Cardiac septum (tissue), 1 donor: ENCODE measurements at regions not wholly inside any gene's neighbourhood (a gene's known extent, or its start where the extent isn't known, plus 50 kb on each side); places are given as distances from the start of the nearest gene placed in this dataset.
"Not testable (repeated sequence)": the region's sequence is repeated elsewhere in the genome, so short reads cannot be mapped to it uniquely, and the experiment has no call there.

Experiments
- DNase-seq: peaks from one replicate; pipeline ENCODE4 v3.0.0-alpha.2; 2020; ENCODE audit warnings: low spot score
- intact Hi-C: fragments of 100-400 bp; cut with DNase I; formaldehyde crosslinking; loops from one replicate; pipeline ENCODE4 v1.14.0; 2022
- donor health status: DM: no; HTN: no; CAD: no.

DNA sequence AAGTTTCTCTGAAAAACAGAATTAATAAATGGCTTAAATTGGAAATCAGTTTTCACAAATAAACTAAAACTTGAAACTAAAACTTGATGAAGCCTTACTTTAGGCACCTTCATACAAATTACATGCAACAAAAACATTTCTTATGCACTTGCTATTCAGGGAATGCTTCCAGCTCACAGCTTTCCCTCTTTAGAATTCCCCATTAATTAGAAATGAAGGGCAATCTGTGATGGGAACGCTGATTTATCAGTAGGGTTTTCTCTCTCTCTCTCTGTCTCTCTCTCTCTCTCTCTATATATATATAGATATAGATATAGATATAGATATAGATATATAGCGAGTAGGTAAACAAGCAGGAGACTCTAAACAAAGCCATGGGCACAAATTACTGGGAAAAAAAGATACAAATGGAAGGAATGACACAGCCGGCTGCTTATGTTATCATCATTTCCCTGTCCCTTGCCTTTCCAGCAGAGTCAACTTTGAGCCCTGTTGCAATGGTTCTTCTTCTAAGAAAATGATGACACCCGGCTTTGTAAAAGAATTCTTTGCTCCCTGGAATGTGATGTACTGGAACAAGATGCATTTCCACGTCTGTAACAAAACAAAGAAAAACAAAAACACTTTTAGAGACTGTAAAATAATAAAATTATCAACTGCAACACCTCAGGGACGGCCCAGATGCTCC, 1121.6 kb upstream of the TMEM132C start:
- intact Hi-C loops = no loop called here

DNA sequence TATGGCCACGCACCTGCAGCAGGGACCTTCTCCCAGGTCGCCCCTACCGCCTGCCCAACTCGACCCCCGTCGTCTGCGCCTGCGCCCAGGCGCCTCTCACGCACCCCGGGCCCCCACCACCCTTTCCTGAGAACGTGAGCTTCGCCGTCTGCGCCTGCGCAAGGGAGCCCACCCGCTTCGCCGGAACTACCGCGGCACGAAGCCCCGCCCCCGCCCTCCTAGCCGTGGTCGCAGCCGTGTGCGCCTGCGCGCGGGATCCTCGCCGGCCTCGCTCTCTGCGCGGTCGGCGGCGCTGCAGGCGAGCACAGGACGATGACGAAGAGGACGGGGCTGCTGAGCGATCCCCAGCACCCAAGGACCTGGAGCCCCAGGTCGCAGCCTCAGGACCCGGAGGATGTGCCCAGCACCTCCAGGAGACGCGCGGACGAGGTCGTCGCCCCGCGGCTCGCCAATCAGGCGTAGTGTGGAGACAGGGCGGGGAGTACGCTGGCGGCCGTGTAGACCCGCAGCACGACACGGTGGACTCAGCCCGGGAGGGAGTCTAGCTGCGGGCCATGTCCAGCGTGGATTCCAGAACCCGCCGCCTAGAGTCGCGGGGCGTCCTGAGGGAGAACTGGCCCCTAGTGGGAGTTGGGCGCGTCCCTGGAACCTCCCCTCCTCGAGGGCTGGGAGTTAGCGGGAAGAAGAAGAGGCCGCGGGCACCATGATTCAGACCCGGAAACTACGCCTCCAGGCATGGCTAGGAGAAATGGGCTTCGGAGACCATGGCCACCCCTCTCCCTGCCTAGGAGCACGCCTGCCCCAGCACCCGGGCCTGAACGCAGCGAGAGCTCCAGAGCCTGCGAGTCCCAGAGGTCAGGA, 1120.8 kb upstream of the TMEM132C start:
- DNase-seq = peak; percentile 86
- intact Hi-C loops = no loop called here

More for the DNA sequence above, 1121.6 kb upstream of the TMEM132C start:
- no peak for DNase-seq

DNA sequence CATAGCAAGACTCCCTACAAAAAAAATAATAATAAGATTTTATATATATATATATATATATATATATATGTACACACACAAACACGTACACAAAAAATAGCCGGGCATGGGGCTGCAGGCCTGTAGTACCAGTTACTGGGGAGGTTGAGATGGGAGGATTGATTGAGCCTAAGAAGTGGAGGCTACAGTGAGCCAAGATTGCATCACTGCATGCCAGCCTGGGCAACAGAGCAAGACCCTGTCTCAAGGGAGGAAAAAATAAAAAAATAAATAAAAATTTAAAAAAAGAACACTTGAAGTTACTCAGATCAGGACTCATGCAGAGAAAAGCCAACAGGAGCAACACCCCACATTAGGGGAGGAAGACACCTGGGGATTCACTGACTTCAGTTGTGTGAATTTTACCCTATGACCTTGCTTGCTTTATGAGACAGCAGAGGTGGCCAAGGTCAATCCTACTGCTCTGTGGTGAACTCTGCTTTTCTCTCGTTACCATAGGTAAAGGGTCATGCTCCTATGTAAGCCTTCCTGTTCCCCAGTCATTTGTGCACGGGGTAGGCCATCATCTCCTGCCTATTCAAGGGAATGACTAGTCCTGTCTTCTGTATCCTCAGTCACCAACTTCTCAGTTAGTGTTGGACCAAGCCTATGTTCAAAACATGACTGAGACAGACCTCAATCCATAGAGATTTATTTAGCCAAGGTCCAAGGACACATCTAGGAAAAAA, 1119.8 kb upstream of the TMEM132C start:
- intact Hi-C loops = no loop called here
- no peak for DNase-seq

DNA sequence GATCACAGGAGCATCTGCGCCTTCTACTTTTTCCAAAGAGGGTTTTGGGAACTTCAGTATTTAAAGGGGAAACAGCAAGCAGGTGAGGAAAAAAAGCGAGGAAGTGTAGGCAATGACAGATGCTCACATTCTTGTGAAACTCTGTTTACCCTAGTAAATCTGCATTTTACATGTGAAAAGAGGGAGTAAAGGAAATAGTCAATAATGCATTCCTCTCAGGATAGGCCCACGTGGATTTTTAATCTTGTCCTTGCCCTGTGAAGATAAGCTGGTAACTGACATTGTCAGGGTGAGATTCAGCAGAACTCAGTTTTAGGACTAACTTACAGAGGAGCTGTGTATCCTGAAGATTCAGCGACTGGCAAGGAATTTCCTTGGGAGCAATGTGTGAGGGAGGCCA, 1119.2 kb upstream of the TMEM132C start:
- no peak for DNase-seq
- intact Hi-C loops = no loop called here

DNA sequence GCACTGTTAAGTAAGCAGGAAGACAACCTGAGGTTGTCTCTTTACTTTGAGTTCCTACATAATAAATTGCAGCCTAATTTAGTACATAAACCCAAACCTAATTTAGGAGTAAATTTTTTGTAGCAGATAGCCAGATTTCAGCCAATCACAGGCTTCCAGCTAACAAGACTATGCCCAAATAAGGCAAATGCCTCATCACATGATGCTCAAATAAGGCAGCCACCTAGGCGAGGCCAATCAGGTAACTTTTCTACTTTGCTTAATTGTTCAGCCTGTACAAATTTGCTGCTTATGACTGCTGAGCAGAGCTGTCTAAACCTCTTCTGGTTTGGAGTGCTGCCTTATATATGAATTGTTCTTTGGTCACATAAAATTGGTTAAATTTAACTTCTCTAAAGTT, 1118.7 kb upstream of the TMEM132C start:
- intact Hi-C loops = no loop called here
- DNase-seq = no peak

DNA sequence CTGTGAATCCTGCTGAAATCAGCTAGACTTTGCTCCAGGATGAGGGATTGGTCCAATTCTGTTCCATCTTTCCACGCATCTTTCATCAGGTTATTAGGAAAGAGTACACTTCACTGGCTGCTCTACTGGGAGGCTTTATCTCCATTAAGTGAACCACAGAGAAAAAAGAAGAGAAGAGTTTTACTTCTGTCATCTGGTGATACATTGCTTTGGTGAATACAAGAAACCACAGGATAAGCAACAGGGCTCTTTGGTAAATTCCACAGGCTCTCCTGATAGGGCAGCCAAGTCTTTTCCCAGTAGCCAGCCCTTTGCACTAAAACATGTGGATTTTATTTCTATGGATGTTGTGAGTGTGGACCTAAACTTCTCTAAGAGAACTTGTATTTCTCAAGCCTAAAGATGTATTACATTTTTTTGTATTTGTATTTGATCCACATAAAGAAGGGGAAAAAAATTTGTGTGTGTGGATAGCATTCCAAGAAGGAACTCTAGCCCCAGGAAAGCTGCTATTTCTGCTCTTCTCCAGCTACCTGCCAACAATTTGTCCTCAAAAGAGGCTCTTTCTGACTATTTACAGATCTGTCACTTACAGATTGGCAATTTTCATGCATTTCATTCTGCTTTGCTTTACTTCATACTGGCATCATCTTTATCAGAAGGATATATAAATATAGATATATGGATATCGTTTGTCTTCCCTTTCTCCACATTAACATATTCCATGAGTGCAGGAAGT, 1117.6 kb upstream of the TMEM132C start:
- intact Hi-C loops = no loop called here
- DNase-seq = no peak

DNA sequence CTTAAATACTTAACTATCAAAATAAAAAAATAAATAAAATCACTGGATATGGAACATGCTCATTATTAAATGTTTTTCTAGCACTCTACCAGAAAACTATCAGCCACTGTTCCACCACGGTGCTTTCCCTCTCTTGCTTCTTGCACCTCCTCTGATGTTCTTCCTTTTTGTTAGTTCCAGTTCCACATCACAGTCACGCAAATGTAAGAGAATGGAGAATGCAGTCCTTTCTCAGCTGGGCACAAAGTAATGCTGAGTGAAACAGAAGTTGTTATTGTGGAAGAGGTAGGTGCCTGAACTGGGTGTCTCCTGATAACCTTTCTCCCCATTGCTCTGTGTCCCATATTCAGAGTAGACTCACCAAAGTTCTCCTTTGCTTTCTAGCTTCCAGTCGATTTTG, 1116.9 kb upstream of the TMEM132C start:
- DNase-seq = no peak
- intact Hi-C loops = no loop called here

DNA sequence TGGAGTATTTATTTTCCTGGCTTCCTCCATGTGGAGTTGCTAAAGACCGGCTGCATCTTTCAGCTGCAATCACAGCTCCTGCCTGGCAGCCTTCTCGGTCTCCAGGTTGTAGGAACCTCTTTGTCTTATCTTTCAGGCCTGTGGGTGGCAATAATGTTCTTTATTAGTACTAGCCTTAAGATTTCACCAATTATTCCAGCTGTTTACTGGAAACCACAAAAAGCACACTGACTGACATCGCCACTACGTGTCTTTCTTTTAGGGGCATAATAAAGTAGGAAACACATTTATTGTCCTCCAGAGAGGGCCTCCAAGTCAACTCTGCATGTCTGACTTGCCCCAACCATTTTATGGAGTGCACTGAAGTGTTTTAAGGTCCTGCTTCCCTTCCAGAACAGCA, 1116.5 kb upstream of the TMEM132C start:
- no peak for DNase-seq
- intact Hi-C loops = no loop called here

DNA sequence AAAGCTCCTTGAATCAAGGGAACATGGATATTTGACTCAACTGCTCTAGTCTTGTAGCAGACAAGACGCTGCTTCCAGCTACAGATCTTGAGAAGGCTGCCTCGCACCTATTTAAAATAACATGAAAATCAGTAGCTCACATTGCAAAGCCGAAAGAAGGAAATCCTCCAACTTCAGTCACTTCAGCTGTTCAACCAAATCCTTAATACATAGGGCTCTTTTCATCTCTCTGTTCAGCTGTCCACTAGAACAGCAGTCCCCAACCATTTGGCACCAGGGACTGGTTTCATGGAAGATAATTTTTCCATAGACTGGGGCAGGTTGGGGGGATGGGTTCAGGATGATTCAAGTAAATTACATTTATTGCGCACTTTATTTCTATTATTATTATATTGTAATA, 1116.0 kb upstream of the TMEM132C start:
- no peak for DNase-seq
- intact Hi-C loops = no loop called here

DNA sequence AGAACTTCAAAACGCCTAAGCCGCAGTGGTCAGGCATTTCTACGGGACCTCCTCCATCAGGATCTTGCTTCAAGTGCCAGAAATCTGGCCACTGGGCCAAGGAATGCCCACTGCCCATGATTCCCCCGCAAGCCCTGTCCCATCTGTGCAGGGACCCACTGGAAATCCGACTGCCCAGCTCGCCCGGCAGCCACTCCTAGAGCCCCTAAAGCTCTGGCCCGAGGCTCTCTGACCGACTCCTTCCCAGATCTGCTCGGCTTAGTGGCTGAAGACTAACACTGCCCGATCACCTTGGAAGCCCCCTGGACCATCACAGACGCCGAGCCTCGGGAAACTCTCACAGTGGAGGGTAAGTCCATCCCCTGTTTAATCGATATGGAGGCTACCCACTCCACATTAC, 1113.0 kb upstream of the TMEM132C start:
- intact Hi-C loops = no loop called here

DNA sequence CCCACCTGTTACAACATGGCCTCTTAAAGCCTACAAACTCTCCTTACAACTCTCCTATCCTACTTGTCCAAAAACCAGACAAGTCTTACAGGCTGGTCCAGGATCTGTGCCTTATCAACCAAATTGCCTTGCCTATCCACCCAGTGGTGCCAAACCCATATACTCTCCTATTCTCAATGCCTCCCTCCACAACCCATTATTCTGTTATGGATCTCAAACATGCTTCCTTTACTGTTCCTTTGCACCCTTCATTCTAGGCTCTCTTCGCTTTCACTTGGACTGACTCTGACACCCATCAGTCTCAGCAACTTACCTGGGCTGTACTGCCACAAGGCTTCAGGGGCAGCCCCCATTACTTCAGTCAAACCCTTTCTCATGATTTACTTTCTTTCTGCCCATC, 1112.1 kb upstream of the TMEM132C start:
- DNase-seq, intact Hi-C loops: not testable (repeated sequence)

More for the DNA sequence above, 1113.0 kb upstream of the TMEM132C start:
- no peak for DNase-seq

DNA sequence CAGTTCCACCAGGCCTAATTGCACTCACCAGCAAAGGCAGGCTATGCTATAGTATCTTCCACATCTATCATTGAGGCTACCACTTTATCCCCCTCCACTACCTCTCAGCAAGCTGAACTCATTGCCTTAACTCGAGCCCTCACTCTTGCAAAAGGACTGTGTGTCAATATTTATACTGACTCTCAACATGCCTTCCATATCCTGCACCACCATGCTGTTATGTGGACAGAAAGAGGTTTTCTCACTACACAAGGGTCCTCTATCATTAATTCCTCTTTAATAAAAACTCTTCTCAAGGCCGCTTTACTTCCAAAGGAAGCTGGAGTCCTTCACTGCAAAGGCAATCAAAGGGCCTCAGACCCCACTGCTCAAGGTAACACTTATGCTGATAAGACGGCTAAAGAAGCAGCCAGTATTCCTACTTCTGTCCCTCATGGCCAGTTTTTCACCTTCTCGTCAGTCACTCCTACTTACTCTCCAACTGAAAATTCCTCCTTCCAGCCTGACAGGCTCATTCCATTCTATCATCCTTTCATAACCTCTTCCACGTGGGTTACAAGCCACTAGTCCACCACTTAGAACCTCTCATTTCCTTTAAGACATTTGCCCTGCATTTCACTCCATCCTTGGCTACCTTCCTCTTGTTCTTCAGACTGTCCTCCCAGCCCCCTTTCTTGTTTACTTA, 1110.9 kb upstream of the TMEM132C start:
- DNase-seq, intact Hi-C loops: not testable (repeated sequence)

DNA sequence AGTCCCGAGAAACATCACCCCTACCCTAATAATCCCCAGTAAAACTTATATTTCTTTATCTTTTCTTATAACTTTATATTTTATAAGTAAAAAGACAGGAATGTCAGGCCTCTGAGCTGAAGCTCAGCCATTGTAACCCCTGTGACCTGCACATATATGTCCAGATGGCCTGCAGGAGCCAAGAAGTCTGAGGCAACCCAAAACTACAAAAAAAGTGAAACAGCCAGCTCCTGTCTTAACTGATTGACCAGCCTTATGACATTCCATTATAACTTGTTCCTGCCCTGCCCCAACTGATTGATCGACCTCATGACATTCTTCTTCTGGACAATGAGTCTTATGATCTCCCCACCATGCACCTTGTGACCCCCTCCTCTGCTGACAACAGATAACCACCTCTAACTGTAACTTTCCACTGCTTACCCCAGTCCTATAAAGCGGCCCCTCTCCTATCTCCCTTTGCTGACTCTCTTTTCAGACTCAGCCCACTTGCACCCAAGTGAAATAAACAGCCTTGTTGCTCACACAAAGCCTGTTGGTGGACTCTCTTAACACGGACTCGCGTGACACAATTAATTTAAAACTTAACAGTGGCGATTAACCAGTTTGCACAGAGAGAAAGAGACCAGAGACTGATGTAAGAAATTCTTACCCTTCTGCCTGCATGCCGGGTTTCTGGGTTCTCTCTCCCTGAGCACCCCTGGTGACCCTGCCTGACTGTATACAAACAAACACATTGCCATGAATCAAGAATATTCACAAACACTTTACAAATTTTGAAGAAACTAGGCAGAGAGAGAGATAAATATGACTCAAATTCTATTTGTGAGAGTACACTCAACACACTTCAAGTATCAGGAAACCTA, 1109.2 kb upstream of the TMEM132C start:
- DNase-seq, intact Hi-C loops: not testable (repeated sequence)

DNA sequence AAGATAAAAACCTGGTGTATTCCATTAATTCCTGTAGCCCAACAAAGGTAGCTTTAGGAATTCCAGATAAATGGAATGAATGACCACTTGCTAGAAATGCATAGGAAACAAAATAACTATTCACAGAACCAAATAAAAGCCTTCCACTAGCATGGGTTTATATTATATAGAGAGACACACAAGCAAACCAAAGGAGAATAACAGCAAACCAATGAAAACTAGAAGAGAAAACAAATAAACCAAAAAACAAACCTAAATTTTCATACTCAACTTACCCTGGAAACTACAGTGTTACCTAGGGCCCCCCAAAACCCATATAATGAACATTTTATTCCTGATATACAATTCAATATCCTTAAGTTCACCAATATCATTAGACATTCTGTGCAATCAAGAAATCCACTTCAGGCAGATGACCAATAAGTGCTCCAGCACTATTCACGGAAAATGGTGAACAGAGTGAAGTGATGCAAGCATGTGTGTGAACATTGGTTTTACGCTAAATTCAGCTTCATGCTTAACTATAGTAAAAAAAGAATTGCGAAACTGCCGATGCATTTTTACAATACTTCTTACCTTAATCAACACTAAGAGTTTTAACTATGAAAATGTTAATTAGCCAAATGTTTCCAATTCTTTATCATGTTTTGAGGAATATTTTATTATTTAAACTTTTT, 1108.4 kb upstream of the TMEM132C start:
- DNase-seq = no peak
- intact Hi-C loops = no loop called here

DNA sequence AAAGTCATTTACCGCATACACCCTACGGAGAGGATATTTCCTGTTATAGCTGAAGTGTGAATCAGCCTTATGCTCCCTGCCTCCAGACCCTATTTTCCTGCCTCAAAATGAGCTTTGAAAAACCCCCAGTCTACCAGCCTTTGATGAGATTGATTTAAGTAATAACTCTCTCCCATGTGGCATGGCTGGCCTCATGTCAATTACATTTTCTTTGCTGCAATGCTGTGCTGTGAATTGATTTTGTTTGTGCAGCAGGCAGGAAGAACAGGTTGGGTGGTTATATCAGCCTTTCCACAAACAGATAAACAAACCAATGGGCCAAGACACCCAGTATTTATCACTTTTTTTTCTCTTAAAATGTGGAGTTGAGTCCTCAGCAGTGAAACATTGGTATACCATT, 1105.5 kb upstream of the TMEM132C start:
- DNase-seq = no peak
- intact Hi-C loops = no loop called here

DNA sequence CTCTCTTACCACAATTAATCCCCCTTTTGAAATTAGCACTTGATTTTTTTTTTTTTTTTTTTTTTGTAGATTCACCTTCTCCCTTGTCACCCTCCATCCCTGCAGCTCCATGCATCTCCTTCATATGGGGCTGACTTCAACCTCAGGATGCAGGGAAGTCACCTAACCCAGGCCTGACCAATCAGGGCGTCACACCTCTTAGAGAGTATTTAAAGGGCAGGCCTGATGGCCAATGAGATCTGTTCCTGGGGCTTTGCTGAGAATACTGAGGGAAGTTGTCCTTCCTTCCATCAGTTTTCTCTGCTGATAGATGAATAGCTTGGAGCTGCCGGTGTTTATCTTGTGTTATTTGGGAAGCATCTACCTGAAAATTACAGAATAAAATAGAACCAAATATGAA, 1104.7 kb upstream of the TMEM132C start:
- DNase-seq = no peak
- intact Hi-C loops = no loop called here

DNA sequence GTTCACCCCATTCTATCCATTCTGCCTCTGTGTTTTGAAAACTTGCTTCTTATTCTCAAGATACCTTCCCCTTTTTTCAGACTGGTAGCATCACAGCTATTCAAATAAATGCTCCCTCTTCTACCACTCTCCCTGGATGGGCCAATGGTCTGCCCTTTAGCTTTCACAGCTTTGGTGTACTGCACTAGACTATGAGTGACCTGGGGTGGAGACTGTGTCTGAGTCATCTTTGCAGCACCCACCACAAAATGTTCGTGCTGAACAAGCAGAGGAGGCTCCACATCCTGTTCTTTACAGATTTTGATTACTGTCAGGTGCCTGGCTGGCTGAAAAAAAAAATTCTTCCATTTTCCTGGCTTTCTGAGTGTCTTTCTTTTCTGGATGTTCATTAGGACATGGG, 1104.1 kb upstream of the TMEM132C start:
- DNase-seq = no peak
- intact Hi-C loops = no loop called here
